A549 (cell line): ENCODE measurements at regions not wholly inside any gene's neighbourhood (a gene's known extent, or its start where the extent isn't known, plus 50 kb on each side); places are given as distances from the start of the nearest gene placed in this dataset.

ENCODE experiments used
- ATAC-seq, 2 experiments: fragments of 200-7000 bp in 1 of 2; fragments of >200 bp in 1 of 2; cut with Nextera tagmentation in 1 of 2; cut with Tn5 transposase in 1 of 2; 3 replicates each; pipeline versions ENCODE4 v1.8.0 to v1.9.1; 2018 to 2020; ENCODE audit warnings: mild to moderate bottlenecking in 1 of 2, moderate library complexity in 1 of 2
- CTCF ChIA-PET: fragments of 300-600 bp; sonication (Branson Sonifier 250); formaldehyde crosslinking; extraction: SDS; loops from one replicate; lab custom pipeline; 2021; ENCODE audit warnings: antibody characterized with exemption, inconsistent platforms; lab: Yijun Ruan, JAX
- POLR2A ChIA-PET: fragments of 350-600 bp; formaldehyde crosslinking; extraction: SDS; loops from one replicate; lab custom pipeline; 2021; ENCODE audit warnings: antibody characterized with exemption, inconsistent platforms; lab: Yijun Ruan, JAX
- DNase-seq, 2 experiments: peaks; one replicate each; pipeline versions ENCODE4 v3.0.0 to v3.0.0-alpha.2; 2011 to 2016; ENCODE audit warnings: low read depth in 1 of 2, low spot score in 1 of 2
- FAIRE-seq: peaks from 2 replicates; lab custom pipeline; 2011; peaks lifted over from hg19 to GRCh38; lab: Jason Lieb, UNC
- H3K27ac ChIP-seq, 2 experiments: fragments of >200 bp; sonication (Bioruptor Twin); formaldehyde crosslinking; 3 replicates each; pipeline ENCODE4 v1.5.1; 2016 to 2017
- H3K4me1 ChIP-seq: fragments of >200 bp; sonication (Bioruptor Twin); formaldehyde crosslinking; 3 replicates; pipeline ENCODE4 v1.6.1; 2016
- H3K4me2 ChIP-seq: fragments of >200 bp; sonication (Bioruptor Twin); formaldehyde crosslinking; 3 replicates; pipeline ENCODE4 v1.6.1; 2016
- H3K4me3 ChIP-seq: fragments of >200 bp; sonication (Bioruptor Twin); formaldehyde crosslinking; 3 replicates; pipeline ENCODE4 v1.5.1; 2016
- H3K9me3 ChIP-seq: fragments of >200 bp; sonication (Bioruptor Twin); formaldehyde crosslinking; 3 replicates; pipeline ENCODE4 v1.6.1; 2016
- ATOH8 ChIP-seq: fragments of 250-450 bp; sonication (Bioruptor Pico); IDR thresholded peaks from 2 replicates; pipeline ENCODE4 v1.5.0; 2020; ENCODE audit warnings: low read depth, mild to moderate bottlenecking, moderate library complexity
- BHLHE40 ChIP-seq: IDR thresholded peaks from 2 replicates; pipeline ENCODE4 v1.6.1; 2012; ENCODE audit warnings: low read depth, low read length, inconsistent platforms
- EHF ChIP-seq: fragments of 250-450 bp; sonication (Bioruptor Pico); IDR thresholded peaks from 2 replicates; pipeline ENCODE4 v1.5.0; 2020; ENCODE audit warnings: mild to moderate bottlenecking
- ESRRA ChIP-seq: fragments of 150-350 bp; IDR thresholded peaks from 2 replicates; pipeline ENCODE4 v1.6.1; 2014; ENCODE audit warnings: mild to moderate bottlenecking, low read length, borderline replicate concordance
- FOSB ChIP-seq: fragments of 250-450 bp; sonication (Bioruptor Pico); IDR thresholded peaks from 2 replicates; pipeline ENCODE4 v1.5.0; 2020; ENCODE audit warnings: mild to moderate bottlenecking, moderate library complexity
- GATA3 ChIP-seq: IDR thresholded peaks from 2 replicates; pipeline ENCODE4 v1.6.1; 2012; ENCODE audit warnings: borderline replicate concordance
- HMGXB4 ChIP-seq: fragments of 250-450 bp; sonication (Bioruptor Pico); IDR thresholded peaks from 2 replicates; pipeline ENCODE4 v1.5.0; 2021; ENCODE audit warnings: mild to moderate bottlenecking, moderate library complexity, borderline replicate concordance
- HOXA7 ChIP-seq: fragments of 250-450 bp; sonication (Bioruptor Pico); IDR thresholded peaks from 2 replicates; pipeline ENCODE4 v1.5.0; 2020; ENCODE audit warnings: mild to moderate bottlenecking, moderate library complexity
- HOXB13 ChIP-seq: fragments of 250-450 bp; sonication (Bioruptor Pico); IDR thresholded peaks from 2 replicates; pipeline ENCODE4 v1.5.0; 2020; ENCODE audit warnings: low read depth, mild to moderate bottlenecking, moderate library complexity
- JUN ChIP-seq, 2 experiments: fragments of >200 bp; sonication (Bioruptor Twin); formaldehyde crosslinking; IDR thresholded peaks; 2 replicates in 1 of 2; 3 replicates in 1 of 2; pipeline ENCODE4 v1.6.1; 2016 to 2017
- KDM1A ChIP-seq: fragments of 200-600 bp; sonication (generic); IDR thresholded peaks from 2 replicates; pipeline ENCODE4 v1.6.1; 2016; ENCODE audit warnings: low read depth, mild to moderate bottlenecking
- MYC ChIP-seq: IDR thresholded peaks from 2 replicates; pipeline ENCODE4 v1.6.1; 2012; ENCODE audit warnings: mild to moderate bottlenecking, inconsistent platforms, low read length, improper control_type of control experiment, borderline replicate concordance
- NR3C1 ChIP-seq: fragments of >200 bp; sonication (Bioruptor Twin); formaldehyde crosslinking; IDR thresholded peaks from 3 replicates; pipeline ENCODE4 v1.6.1; 2017
- POLR2AphosphoS2 ChIP-seq: conservative IDR thresholded peaks from 2 replicates; pipeline ENCODE4 v1.6.1; 2012; ENCODE audit warnings: low read length, improper control_type of control experiment, inconsistent platforms
- RARB ChIP-seq: fragments of 250-450 bp; sonication (Bioruptor Pico); IDR thresholded peaks from 2 replicates; pipeline ENCODE4 v1.8.0; 2021; ENCODE audit warnings: mild to moderate bottlenecking, moderate library complexity
- REST ChIP-seq: fragments of 200-600 bp; sonication (generic); IDR thresholded peaks from 2 replicates; pipeline ENCODE4 v1.6.1; 2016; ENCODE audit warnings: antibody characterized with exemption, mild to moderate bottlenecking, moderate library complexity
- SMC3 ChIP-seq: fragments of >200 bp; sonication (Bioruptor Twin); formaldehyde crosslinking; IDR thresholded peaks from 3 replicates; pipeline ENCODE4 v1.6.1; 2018; ENCODE audit warnings: inconsistent platforms
- ZFP36 ChIP-seq: fragments of 450-650 bp; IDR thresholded peaks from 2 replicates; pipeline ENCODE4 v1.6.1; 2014; ENCODE audit warnings: borderline replicate concordance; ENCODE audit not compliant: partially characterized antibody
- WGBS: methylation state at CpG from one replicate; pipeline ENCODE4 v1.1.6; 2017; ENCODE audit errors: missing lambda C conversion rate; 5-methylcytosine and 5-hydroxymethylcytosine counted together
- TF ChIP-seq, protein P1 (sequence below): fragments of 450-650 bp; IDR thresholded peaks from 2 replicates; pipeline ENCODE4 v1.6.1; 2014; ENCODE audit warnings: antibody characterized with exemption
- TF ChIP-seq, protein P2 (sequence below): fragments of >200 bp; sonication (Bioruptor Twin); formaldehyde crosslinking; IDR thresholded peaks from 3 replicates; pipeline ENCODE4 v1.6.1; 2016

- no peak for TF ChIP-seq REST
- TF ChIP-seq ESRRA, result no peak
- no peak for TF ChIP-seq FOSB
- no peak for TF ChIP-seq POLR2AphosphoS2
- no peak for TF ChIP-seq KDM1A
- TF ChIP-seq, protein P1, sequence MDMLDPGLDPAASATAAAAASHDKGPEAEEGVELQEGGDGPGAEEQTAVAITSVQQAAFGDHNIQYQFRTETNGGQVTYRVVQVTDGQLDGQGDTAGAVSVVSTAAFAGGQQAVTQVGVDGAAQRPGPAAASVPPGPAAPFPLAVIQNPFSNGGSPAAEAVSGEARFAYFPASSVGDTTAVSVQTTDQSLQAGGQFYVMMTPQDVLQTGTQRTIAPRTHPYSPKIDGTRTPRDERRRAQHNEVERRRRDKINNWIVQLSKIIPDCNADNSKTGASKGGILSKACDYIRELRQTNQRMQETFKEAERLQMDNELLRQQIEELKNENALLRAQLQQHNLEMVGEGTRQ, result no peak
- TF ChIP-seq, all 56 proteins: peak for 0
Measured at GRCh38 chr5:164687391-164687790, 1182.0 kb downstream of the MAT2B start (continued).

DNA sequence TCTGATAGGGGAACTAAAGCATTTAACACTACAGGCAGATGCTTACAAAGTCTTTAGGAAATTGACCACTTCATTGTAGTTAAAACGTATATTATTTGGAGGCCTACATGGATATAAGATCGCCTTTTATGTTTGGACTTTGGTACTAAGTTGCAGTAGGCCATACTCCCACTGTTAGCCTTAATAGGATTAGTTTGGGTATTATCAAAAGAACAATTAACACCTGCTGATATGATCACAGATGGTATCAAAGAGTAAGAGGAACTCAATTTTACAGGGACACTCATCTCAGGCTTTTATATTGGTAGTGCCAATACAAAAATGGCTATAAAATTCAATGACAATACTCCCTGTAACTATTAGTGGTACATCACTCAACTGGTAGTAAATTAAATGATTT lies 1183.0 kb downstream of the MAT2B start:
- FAIRE-seq, result no peak
- Histone ChIP-seq H3K9me3 (no peaks in the 10 kb centered on the region), H3K27ac (no peak overlapping the region), H3K4me2 (no peak overlapping the region), H3K4me3 (no peak overlapping the region), H3K4me1 (no peaks in the 10 kb centered on the region)
- no peak for DNase-seq
- ChIA-PET CTCF (no interaction called here), POLR2A (no interaction called here)
- no peak for ATAC-seq
- WGBS, result 0% methylated on average over 2 of the region's 2 CpGs
- TF ChIP-seq BHLHE40 (no peak), ESRRA (no peak), SMC3 (no peak), HOXA7 (CRISPR knock-in tag) (no peak), JUN (IDR thresholded peaks at IDR 0.05) (no peak)

DNA sequence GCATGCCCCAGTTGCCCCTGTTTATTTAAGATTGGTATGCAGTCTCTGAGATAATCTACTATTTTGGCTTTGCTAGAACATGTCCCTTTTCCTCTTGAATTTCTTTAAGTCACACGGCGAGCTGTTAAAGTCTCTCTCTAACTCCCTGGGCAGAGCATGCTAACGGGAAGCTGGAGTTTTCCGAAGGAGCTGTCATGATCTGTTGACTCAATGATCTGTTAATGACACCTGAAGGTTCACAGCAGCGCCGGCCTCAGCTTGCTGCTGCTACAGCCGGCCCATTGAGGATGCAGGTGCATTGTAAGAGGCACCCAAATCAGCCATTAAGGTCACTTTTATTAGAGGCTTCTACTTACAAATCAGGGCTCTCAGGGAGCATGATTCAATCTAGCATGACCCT lies 1203.4 kb downstream of the MAT2B start:
- no peak for TF ChIP-seq ZFP36
- TF ChIP-seq JUN (IDR thresholded peaks at IDR 0.05), result no peak
- no peak for TF ChIP-seq GATA3
- TF ChIP-seq, protein P2, sequence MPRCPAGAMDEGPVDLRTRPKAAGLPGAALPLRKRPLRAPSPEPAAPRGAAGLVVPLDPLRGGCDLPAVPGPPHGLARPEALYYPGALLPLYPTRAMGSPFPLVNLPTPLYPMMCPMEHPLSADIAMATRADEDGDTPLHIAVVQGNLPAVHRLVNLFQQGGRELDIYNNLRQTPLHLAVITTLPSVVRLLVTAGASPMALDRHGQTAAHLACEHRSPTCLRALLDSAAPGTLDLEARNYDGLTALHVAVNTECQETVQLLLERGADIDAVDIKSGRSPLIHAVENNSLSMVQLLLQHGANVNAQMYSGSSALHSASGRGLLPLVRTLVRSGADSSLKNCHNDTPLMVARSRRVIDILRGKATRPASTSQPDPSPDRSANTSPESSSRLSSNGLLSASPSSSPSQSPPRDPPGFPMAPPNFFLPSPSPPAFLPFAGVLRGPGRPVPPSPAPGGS, result no peak
- no peak for ATAC-seq
- no peaks in the 10 kb centered on the region for H3K4me1 ChIP-seq
- ChIA-PET CTCF (no interaction called here), POLR2A (no interaction called here)
- no peaks in the 10 kb centered on the region for H3K9me3 ChIP-seq
- H3K4me3 ChIP-seq, result no peak overlapping the region
- no peak overlapping the region for H3K27ac ChIP-seq
- 16% methylated on average over 7 of the region's 7 CpGs for WGBS
- no peak for DNase-seq
- FAIRE-seq, result no peak
- no peak overlapping the region for H3K4me2 ChIP-seq

GRCh38 chr5:164713682-164714081 lies 1208.3 kb downstream of the MAT2B start:
- no peaks in the 10 kb centered on the region for H3K4me1 ChIP-seq
- WGBS, result 0% methylated on average over 2 of the region's 2 CpGs
- H3K9me3 ChIP-seq, result no peaks in the 10 kb centered on the region
- no peak overlapping the region for H3K4me2 ChIP-seq
- ATAC-seq, result no peak
- no peak for TF ChIP-seq NR3C1
- TF ChIP-seq HMGXB4 (CRISPR knock-in tag), result no peak
- no peak for TF ChIP-seq RARB (CRISPR knock-in tag)
- TF ChIP-seq, protein P2, result no peak
- TF ChIP-seq ATOH8 (CRISPR knock-in tag), result no peak
- no peak for TF ChIP-seq MYC
- TF ChIP-seq EHF (CRISPR knock-in tag), result no peak
- TF ChIP-seq HOXB13 (CRISPR knock-in tag), result no peak
- no peak for FAIRE-seq
- DNase-seq, result no peak
- CTCF ChIA-PET, result no interaction called here
- no peak overlapping the region for H3K4me3 ChIP-seq
- no peak overlapping the region for H3K27ac ChIP-seq
- POLR2A ChIA-PET, result no interaction called here
